GM12891 (cell line): ENCODE measurements at regions not wholly inside any gene's neighbourhood (a gene's known extent, or its start where the extent isn't known, plus 50 kb on each side); places are given as distances from the start of the nearest gene placed in this dataset.

Source experiments
- DNase-seq: peaks from one replicate; pipeline ENCODE4 v3.0.0; 2011; ENCODE audit warnings: low spot score; ENCODE audit not compliant: insufficient read length
- FAIRE-seq: peaks from 2 replicates; lab custom pipeline; 2011; peaks lifted over from hg19 to GRCh38; lab: Jason Lieb, UNC
- PAX5 ChIP-seq: IDR thresholded peaks from 2 replicates; pipeline ENCODE4 v1.6.1; 2011; ENCODE audit warnings: low read length, moderate library complexity, mild to moderate bottlenecking; ENCODE audit not compliant: insufficient read depth, severe bottlenecking
- POLR2A ChIP-seq: IDR thresholded peaks from 2 replicates; pipeline ENCODE4 v1.6.1; 2011; ENCODE audit warnings: low read depth, low read length, control low read depth
- POLR2AphosphoS5 ChIP-seq: IDR thresholded peaks from 2 replicates; pipeline ENCODE4 v1.6.1; 2011; ENCODE audit warnings: low read depth, low read length, control low read depth
- POU2F2 ChIP-seq: IDR thresholded peaks from 2 replicates; pipeline ENCODE4 v1.6.1; 2011; ENCODE audit warnings: low read depth, mild to moderate bottlenecking, control low read depth, low read length, moderate library complexity
- SPI1 ChIP-seq: IDR thresholded peaks from 2 replicates; pipeline ENCODE4 v1.6.1; 2011; ENCODE audit warnings: low read depth, low read length, control low read depth
- TAF1 ChIP-seq: IDR thresholded peaks from 2 replicates; pipeline ENCODE4 v1.6.1; 2011; ENCODE audit warnings: low read depth, low read length, control low read depth

- TF ChIP-seq POLR2A (no peak), SPI1 (no peak), POLR2AphosphoS5 (no peak)
- DNase-seq (no peak), FAIRE-seq (no peak)
Measured at GRCh38 chr17:59470624-59471297, 94.6 kb upstream of the DHX40 start.

GRCh38 chr17:59476413-59476812 lies 89.0 kb upstream of the DHX40 start:
- DNase-seq (no peak), FAIRE-seq (no peak)
- no peak for TF ChIP-seq SPI1
- no peak for TF ChIP-seq POLR2A
- TF ChIP-seq POU2F2 = no peak
- TF ChIP-seq TAF1 = no peak
- no peak for TF ChIP-seq POLR2AphosphoS5
- no peak for TF ChIP-seq PAX5

GRCh38 chr17:59479141-59479540 lies 86.3 kb upstream of the DHX40 start:
- FAIRE-seq (no peak), DNase-seq (no peak)
- TF ChIP-seq TAF1 (no peak), POU2F2 (no peak), SPI1 (no peak), POLR2AphosphoS5 (no peak), POLR2A (no peak), PAX5 (no peak)

- no peak for FAIRE-seq
- TF ChIP-seq SPI1 (no peak), POLR2AphosphoS5 (no peak), PAX5 (no peak), TAF1 (no peak), POLR2A (no peak), POU2F2 (no peak)
- no peak for DNase-seq
Measured at GRCh38 chr17:59483860-59484259, 81.5 kb upstream of the DHX40 start.

GRCh38 chr17:59485015-59485414 lies 80.4 kb upstream of the DHX40 start:
- FAIRE-seq (no peak), DNase-seq (no peak)
- TF ChIP-seq POU2F2 = no peak
- TF ChIP-seq SPI1 = no peak
- TF ChIP-seq PAX5 = no peak
- TF ChIP-seq TAF1 = no peak

- DNase-seq = no peak
- FAIRE-seq = no peak
- TF ChIP-seq POLR2A (no peak), PAX5 (no peak), POLR2AphosphoS5 (no peak), POU2F2 (no peak), SPI1 (no peak), TAF1 (no peak)
Measured at GRCh38 chr17:59485946-59486345, 79.5 kb upstream of the DHX40 start.

GRCh38 chr17:59487161-59487873 lies 78.1 kb upstream of the DHX40 start:
- FAIRE-seq = no peak
- no peak for DNase-seq
- TF ChIP-seq PAX5 = no peak
- TF ChIP-seq POLR2A = no peak
- no peak for TF ChIP-seq SPI1
- TF ChIP-seq TAF1 = no peak
- TF ChIP-seq POU2F2 = no peak
- no peak for TF ChIP-seq POLR2AphosphoS5

GRCh38 chr17:59488805-59489204 lies 76.6 kb upstream of the DHX40 start:
- FAIRE-seq = no peak
- TF ChIP-seq POLR2A = no peak
- no peak for TF ChIP-seq PAX5
- no peak for TF ChIP-seq POU2F2
- no peak for TF ChIP-seq TAF1
- no peak for TF ChIP-seq SPI1
- no peak for TF ChIP-seq POLR2AphosphoS5

GRCh38 chr17:59490216-59490615 lies 75.2 kb upstream of the DHX40 start:
- TF ChIP-seq POLR2AphosphoS5 (no peak), POLR2A (no peak), TAF1 (no peak), SPI1 (no peak), PAX5 (no peak)
- no peak for FAIRE-seq
- no peak for DNase-seq

More at GRCh38 chr17:59488805-59489204, 76.6 kb upstream of the DHX40 start:
- DNase-seq = no peak
